ENCODE measurements at regions not wholly inside any gene's neighbourhood (a gene's known extent, or its start where the extent isn't known, plus 50 kb on each side); places are given as distances from the start of the nearest gene placed in this dataset.

DNA sequence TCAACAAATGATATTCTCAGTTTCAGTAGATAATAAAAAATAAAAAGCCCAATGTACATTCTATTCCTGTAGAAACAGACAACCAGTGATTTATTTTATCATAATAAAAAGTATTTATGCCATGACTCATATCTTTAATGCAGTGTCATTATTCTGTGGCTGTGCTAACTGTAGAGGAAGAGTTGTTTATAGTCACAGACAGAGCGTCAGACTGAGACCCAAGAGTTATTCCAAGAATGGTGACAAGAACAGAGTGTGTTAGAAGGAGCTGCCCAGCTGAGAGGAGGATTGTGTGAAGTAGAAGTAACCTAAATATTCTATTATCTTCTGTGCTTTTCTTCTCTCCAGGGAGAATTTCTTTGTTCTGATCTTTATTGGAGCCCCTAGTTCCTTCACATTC, 210.7 kb downstream of the PPP1R2C start:
- TF ChIP-seq, protein P1, sequence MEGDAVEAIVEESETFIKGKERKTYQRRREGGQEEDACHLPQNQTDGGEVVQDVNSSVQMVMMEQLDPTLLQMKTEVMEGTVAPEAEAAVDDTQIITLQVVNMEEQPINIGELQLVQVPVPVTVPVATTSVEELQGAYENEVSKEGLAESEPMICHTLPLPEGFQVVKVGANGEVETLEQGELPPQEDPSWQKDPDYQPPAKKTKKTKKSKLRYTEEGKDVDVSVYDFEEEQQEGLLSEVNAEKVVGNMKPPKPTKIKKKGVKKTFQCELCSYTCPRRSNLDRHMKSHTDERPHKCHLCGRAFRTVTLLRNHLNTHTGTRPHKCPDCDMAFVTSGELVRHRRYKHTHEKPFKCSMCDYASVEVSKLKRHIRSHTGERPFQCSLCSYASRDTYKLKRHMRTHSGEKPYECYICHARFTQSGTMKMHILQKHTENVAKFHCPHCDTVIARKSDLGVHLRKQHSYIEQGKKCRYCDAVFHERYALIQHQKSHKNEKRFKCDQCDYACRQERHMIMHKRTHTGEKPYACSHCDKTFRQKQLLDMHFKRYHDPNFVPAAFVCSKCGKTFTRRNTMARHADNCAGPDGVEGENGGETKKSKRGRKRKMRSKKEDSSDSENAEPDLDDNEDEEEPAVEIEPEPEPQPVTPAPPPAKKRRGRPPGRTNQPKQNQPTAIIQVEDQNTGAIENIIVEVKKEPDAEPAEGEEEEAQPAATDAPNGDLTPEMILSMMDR (conservative IDR thresholded peaks at IDR 0.05; ENCODE audit: low read length), result no peak
- TF ChIP-seq EZH2phosphoT487 (IDR thresholded peaks at IDR 0.05; ENCODE audit: borderline replicate concordance), result no peak

All from Loucy (cell line).